ENCODE measurements at regions not wholly inside any gene's neighbourhood (a gene's known extent, or its start where the extent isn't known, plus 50 kb on each side); places are given as distances from the start of the nearest gene placed in this dataset.

DNA sequence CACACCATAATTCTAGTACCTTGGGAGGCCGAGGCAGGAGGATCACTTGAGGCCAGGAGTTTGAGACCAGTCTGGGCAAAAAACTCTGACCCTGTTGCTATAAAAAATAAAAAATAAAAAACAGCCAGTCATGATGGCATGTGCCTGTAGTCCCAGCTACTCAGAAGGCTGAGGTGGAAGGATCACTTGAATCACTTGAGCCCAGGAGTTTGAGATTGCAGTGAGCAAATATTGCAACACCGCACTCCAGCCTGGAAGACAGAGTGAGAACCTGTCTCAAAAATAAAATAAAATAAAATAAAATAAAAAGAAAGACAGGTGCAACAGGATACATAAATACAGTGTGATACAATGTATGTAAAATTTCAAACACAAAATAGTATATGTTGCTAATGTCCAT is 154.5 kb downstream of the OTOR start:
- POLR2A ChIA-PET, result no interaction called here
- no peaks in the 10 kb centered on the region for H3K36me3 Mint-ChIP-seq (ENCODE audit: insufficient read depth, unreplicated experiment)
- no peaks in the 10 kb centered on the region for H3K4me1 Mint-ChIP-seq (ENCODE audit: insufficient read depth, unreplicated experiment)
- DNase-seq (ENCODE audit: unreplicated experiment), result no peak
- no peaks in the 10 kb centered on the region for H3K9me3 Mint-ChIP-seq (ENCODE audit: unreplicated experiment)
- no peak overlapping the region for H3K4me3 Mint-ChIP-seq (ENCODE audit: unreplicated experiment)
- no TSS peak for BruUV-seq (replicated peaks)
- TF ChIP-seq, protein P1, sequence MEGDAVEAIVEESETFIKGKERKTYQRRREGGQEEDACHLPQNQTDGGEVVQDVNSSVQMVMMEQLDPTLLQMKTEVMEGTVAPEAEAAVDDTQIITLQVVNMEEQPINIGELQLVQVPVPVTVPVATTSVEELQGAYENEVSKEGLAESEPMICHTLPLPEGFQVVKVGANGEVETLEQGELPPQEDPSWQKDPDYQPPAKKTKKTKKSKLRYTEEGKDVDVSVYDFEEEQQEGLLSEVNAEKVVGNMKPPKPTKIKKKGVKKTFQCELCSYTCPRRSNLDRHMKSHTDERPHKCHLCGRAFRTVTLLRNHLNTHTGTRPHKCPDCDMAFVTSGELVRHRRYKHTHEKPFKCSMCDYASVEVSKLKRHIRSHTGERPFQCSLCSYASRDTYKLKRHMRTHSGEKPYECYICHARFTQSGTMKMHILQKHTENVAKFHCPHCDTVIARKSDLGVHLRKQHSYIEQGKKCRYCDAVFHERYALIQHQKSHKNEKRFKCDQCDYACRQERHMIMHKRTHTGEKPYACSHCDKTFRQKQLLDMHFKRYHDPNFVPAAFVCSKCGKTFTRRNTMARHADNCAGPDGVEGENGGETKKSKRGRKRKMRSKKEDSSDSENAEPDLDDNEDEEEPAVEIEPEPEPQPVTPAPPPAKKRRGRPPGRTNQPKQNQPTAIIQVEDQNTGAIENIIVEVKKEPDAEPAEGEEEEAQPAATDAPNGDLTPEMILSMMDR (IDR thresholded peaks at IDR 0.05; ENCODE audit: unreplicated experiment), result no peak
- peaks cover 17% of the 10 kb centered on the region for H3K27me3 Mint-ChIP-seq (ENCODE audit: insufficient read depth, unreplicated experiment)
- CTCF ChIA-PET, result interaction anchor here (0.6 to 0.7 kb wide), 2 partner anchors 19 to 614 kb away, joined by 3 read pairs; no protein-coding TSS in a partner anchor
- H3K27ac Mint-ChIP-seq (ENCODE audit: low read depth, unreplicated experiment), result no peak overlapping the region
- intact Hi-C loops (cut with micrococcal nuclease), result no loop called here

DNA sequence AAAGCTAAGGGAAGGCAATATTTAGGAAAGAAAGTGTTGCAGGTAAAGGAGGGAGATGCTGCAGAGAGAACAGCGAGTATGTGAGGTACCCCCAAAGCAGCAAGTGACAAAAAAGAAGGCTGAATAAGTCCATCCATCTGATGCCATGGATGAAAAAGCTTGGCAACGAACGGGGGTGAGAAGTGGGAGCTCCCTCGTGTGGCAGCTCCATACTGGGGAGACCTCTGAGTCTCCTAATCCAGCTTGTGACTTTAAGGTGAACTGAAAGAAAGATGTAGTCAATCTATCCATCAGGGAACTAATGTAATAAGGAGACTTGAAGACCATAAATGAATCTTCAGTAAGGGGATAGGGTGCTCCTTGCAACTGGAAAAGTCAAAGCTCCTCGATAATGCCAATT is 156.6 kb downstream of the OTOR start:
- Mint-ChIP-seq H3K36me3 (ENCODE audit: insufficient read depth, unreplicated experiment) (no peaks in the 10 kb centered on the region), H3K4me3 (ENCODE audit: unreplicated experiment) (no peak overlapping the region), H3K27ac (ENCODE audit: low read depth, unreplicated experiment) (no peak overlapping the region), H3K27me3 (ENCODE audit: insufficient read depth, unreplicated experiment) (peaks cover 17% of the 10 kb centered on the region), H3K4me1 (ENCODE audit: insufficient read depth, unreplicated experiment) (no peaks in the 10 kb centered on the region), H3K9me3 (ENCODE audit: unreplicated experiment) (no peaks in the 10 kb centered on the region)
- CTCF ChIA-PET, result interaction anchor here (0.7 to 1.4 kb wide), 6 partner anchors 8 to 339 kb away, joined by 3 to 5 read pairs (median 3); no protein-coding TSS in a partner anchor
- POLR2A ChIA-PET, result no interaction called here
- BruUV-seq (replicated peaks), result no TSS peak
- intact Hi-C loops (cut with micrococcal nuclease), result no loop called here
- peak; percentile 25 for DNase-seq (ENCODE audit: unreplicated experiment)
- TF ChIP-seq, protein P1 (IDR thresholded peaks at IDR 0.05; ENCODE audit: unreplicated experiment), result no peak

DNA sequence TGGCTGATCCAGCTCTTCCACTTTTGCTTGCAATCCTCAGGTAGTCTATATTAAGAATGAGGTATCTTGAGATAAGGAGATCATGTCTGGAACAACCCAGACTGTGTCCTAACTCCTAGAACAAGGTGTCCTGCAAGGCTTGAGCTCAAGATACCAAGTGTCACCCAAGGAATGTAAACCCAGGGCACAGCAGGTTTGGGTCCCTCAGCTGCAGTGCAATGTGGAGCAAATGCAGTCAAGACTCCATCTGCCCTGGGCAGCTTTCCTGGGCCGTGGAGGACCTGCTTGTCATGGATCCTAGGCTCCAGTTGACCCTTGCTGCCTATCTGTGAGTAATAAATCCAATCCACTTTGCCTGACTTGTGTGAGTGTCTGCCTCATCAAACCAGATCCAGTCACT is 166.1 kb downstream of the OTOR start:
- CTCF ChIA-PET, result interaction anchor here (0.6 to 1.4 kb wide), 3 partner anchors 26 to 520 kb away, joined by 3 to 4 read pairs (median 3); no protein-coding TSS in a partner anchor
- POLR2A ChIA-PET, result no interaction called here
- H3K36me3 Mint-ChIP-seq (ENCODE audit: insufficient read depth, unreplicated experiment), result peaks cover 6% of the 10 kb centered on the region
- BruUV-seq (replicated peaks), result no TSS peak
- no peaks in the 10 kb centered on the region for H3K4me1 Mint-ChIP-seq (ENCODE audit: insufficient read depth, unreplicated experiment)
- no peak overlapping the region for H3K27ac Mint-ChIP-seq (ENCODE audit: low read depth, unreplicated experiment)
- intact Hi-C loops (cut with micrococcal nuclease), result no loop called here
- no peaks in the 10 kb centered on the region for H3K27me3 Mint-ChIP-seq (ENCODE audit: insufficient read depth, unreplicated experiment)
- DNase-seq (ENCODE audit: unreplicated experiment), result no peak
- no peaks in the 10 kb centered on the region for H3K9me3 Mint-ChIP-seq (ENCODE audit: unreplicated experiment)
- no peak overlapping the region for H3K4me3 Mint-ChIP-seq (ENCODE audit: unreplicated experiment)
- TF ChIP-seq, protein P1 (IDR thresholded peaks at IDR 0.05; ENCODE audit: unreplicated experiment), result no peak

DNA sequence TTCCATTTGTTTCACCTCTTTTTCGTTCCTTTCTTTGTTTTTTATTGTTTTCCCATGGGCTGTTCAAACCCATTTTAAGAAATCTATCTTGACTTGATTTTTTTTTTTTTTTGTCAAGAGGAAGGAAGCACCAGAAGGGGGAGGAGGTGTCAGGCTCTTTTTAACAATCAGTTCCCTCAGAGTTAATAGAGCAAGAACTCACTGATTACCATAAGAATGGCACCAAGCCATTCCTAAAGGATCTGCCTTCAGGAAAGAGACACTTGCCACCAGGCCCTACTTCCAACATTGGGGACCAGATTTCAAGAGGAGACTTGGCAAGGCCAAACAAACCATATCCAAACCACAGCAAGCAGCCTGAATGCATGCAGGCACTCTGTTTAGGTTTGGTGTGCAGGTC is 168.0 kb downstream of the OTOR start:
- Mint-ChIP-seq H3K9me3 (ENCODE audit: unreplicated experiment) (no peaks in the 10 kb centered on the region), H3K27me3 (ENCODE audit: insufficient read depth, unreplicated experiment) (no peaks in the 10 kb centered on the region), H3K36me3 (ENCODE audit: insufficient read depth, unreplicated experiment) (peaks cover 6% of the 10 kb centered on the region), H3K4me3 (ENCODE audit: unreplicated experiment) (no peak overlapping the region), H3K27ac (ENCODE audit: low read depth, unreplicated experiment) (no peak overlapping the region), H3K4me1 (ENCODE audit: insufficient read depth, unreplicated experiment) (no peaks in the 10 kb centered on the region)
- CTCF ChIA-PET, result interaction anchor here (0.6 kb wide), 2 partner anchors 515 to 1798 kb away, joined by 3 read pairs; no protein-coding TSS in a partner anchor
- BruUV-seq (replicated peaks), result no TSS peak
- intact Hi-C loops (cut with micrococcal nuclease), result no loop called here
- no peak for DNase-seq (ENCODE audit: unreplicated experiment)
- POLR2A ChIA-PET, result no interaction called here
- TF ChIP-seq, protein P1 (IDR thresholded peaks at IDR 0.05; ENCODE audit: unreplicated experiment), result no peak
